Testis (tissue), 2 donors: ENCODE measurements at regions not wholly inside any gene's neighbourhood (a gene's known extent, or its start where the extent isn't known, plus 50 kb on each side); places are given as distances from the start of the nearest gene placed in this dataset.

ENCODE experiments used
- DNase-seq: peaks from one replicate; pipeline ENCODE4 v3.0.0-alpha.2; 2019
- H3K27ac ChIP-seq, 2 donors: fragments of 200-600 bp; sonication (generic); one replicate each; pipeline ENCODE4 v1.5.1; 2019
- H3K27me3 ChIP-seq: fragments of 200-600 bp; sonication (generic); one replicate; pipeline ENCODE4 v1.5.1; 2019
- H3K36me3 ChIP-seq: fragments of 200-600 bp; sonication (generic); one replicate; pipeline ENCODE4 v1.5.1; 2017; ENCODE audit warnings: low read depth; ENCODE audit errors: missing control alignments
- H3K4me1 ChIP-seq: fragments of 200-600 bp; sonication (generic); one replicate; pipeline ENCODE4 v1.5.1; 2019
- H3K4me3 ChIP-seq, 2 donors: fragments of 200-600 bp; sonication (generic); one replicate each; pipeline ENCODE4 v1.5.1; 2017 to 2019
- H3K9me3 ChIP-seq: fragments of 200-600 bp; sonication (generic); one replicate; pipeline ENCODE4 v1.5.1; 2017
- CTCF ChIP-seq, 3 experiments: fragments of 450-650 bp in 2 of 3; fragments of 200-600 bp in 1 of 3; sonication (generic) in 1 of 3; IDR thresholded peaks; one replicate each; pipeline ENCODE4 v1.5.1; 2016 to 2019; ENCODE audit warnings: antibody characterized with exemption in 3 of 3, mild to moderate bottlenecking in 2 of 3, moderate library complexity in 1 of 3
- POLR2A ChIP-seq: fragments of 450-650 bp; IDR thresholded peaks from one replicate; pipeline ENCODE4 v1.6.1; 2017; ENCODE audit warnings: antibody characterized with exemption, mild to moderate bottlenecking, moderate library complexity
- WGBS, 2 donors: methylation state at CpG; one replicate each; pipeline ENCODE4 v1.1.5; 2018; 5-methylcytosine and 5-hydroxymethylcytosine counted together
- intact Hi-C: fragments of 100-400 bp; cut with DNase I; formaldehyde crosslinking; loops from one replicate; pipeline ENCODE4 v1.15.1; 2023; ENCODE audit warnings: low total_unique reads

GRCh38 chr2:142306131-142306530, 175.3 kb upstream of the LRP1B start:
- TF ChIP-seq POLR2A (no peak), CTCF (IDR thresholded peaks at IDR 0.05) (no peak)
- Histone ChIP-seq H3K4me1 (no peaks in the 10 kb centered on the region), H3K36me3 (no peaks in the 10 kb centered on the region), H3K27me3 (no peaks in the 10 kb centered on the region), H3K27ac (no peak overlapping the region), H3K9me3 (no peaks in the 10 kb centered on the region), H3K4me3 (no peak overlapping the region)
- intact Hi-C loops = no loop called here
- DNase-seq = no peak

- no peaks in the 10 kb centered on the region for H3K36me3 ChIP-seq
- no peak for DNase-seq
- H3K4me1 ChIP-seq = no peaks in the 10 kb centered on the region
- no peaks in the 10 kb centered on the region for H3K9me3 ChIP-seq
- intact Hi-C loops = no loop called here
- no peaks in the 10 kb centered on the region for H3K27me3 ChIP-seq
- no peak overlapping the region for H3K27ac ChIP-seq
- no peak for TF ChIP-seq CTCF (IDR thresholded peaks at IDR 0.05)
- no peak for TF ChIP-seq POLR2A
- no peak overlapping the region for H3K4me3 ChIP-seq
Measured at GRCh38 chr2:142300517-142300916, 169.7 kb upstream of the LRP1B start.

- no peak for TF ChIP-seq POLR2A
- Histone ChIP-seq H3K9me3 (no peaks in the 10 kb centered on the region), H3K4me1 (no peaks in the 10 kb centered on the region), H3K27me3 (no peaks in the 10 kb centered on the region), H3K36me3 (no peaks in the 10 kb centered on the region), H3K27ac (no peak overlapping the region), H3K4me3 (no peak overlapping the region)
- no peak for DNase-seq
- intact Hi-C loops = no loop called here
Measured at GRCh38 chr2:142299021-142299420, 168.2 kb upstream of the LRP1B start.

DNA sequence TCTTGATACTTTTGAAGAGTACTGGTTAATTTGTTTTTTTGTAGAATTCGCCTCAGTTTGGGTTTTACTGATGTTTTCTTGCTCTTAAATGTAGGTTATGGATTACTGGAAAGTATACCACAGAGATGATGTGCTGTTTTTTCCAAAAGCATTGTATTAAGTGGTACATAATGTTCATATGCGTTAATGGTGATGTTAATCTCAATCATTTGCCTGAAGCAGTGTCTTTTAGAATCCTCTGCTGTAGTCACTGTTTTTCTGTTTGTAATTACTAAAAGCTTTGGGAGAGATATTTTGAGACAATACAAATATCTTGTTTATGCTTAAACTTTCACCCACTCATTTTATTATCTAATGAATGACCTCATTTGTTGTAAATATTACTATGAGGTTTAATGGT, 163.4 kb upstream of the LRP1B start:
- DNase-seq = no peak
- Histone ChIP-seq H3K9me3 (no peaks in the 10 kb centered on the region), H3K36me3 (no peaks in the 10 kb centered on the region), H3K4me3 (no peak overlapping the region), H3K27me3 (no peaks in the 10 kb centered on the region), H3K27ac (no peak overlapping the region), H3K4me1 (no peaks in the 10 kb centered on the region)
- intact Hi-C loops = no loop called here
- TF ChIP-seq POLR2A = no peak
- no peak for TF ChIP-seq CTCF (IDR thresholded peaks at IDR 0.05)
- 70 to 72% methylated on average over 2 of the region's 2 CpGs for WGBS, 2 donors

DNA sequence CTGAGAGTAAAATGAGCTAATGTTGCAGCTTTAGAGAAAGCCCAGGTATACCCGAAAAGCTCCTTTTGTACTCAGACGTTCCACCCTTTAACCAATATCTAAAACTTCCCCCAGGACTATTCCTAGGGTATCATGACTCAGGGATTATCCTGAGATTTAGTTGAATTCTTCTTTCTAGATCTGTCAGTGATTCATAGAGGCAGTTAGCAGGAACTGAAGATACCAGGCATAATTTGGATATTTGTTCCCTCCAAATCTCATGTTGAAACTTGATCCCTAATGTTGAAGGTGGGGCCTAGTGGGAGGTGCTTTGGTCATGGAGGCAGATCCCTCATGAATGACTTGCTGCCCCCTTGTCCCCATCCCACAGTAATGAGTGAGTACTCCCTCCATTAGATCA, 161.2 kb upstream of the LRP1B start:
- intact Hi-C loops = no loop called here
- DNase-seq = no peak
- no peaks in the 10 kb centered on the region for H3K9me3 ChIP-seq
- no peak overlapping the region for H3K4me3 ChIP-seq
- H3K4me1 ChIP-seq = no peaks in the 10 kb centered on the region
- no peaks in the 10 kb centered on the region for H3K36me3 ChIP-seq
- no peak overlapping the region for H3K27ac ChIP-seq
- H3K27me3 ChIP-seq = no peaks in the 10 kb centered on the region
- TF ChIP-seq CTCF (IDR thresholded peaks at IDR 0.05) = no peak
- no peak for TF ChIP-seq POLR2A
- WGBS, 2 donors = 65 to 77% methylated on average over 2 of the region's 2 CpGs
